ENCODE measurements at regions not wholly inside any gene's neighbourhood (a gene's known extent, or its start where the extent isn't known, plus 50 kb on each side); places are given as distances from the start of the nearest gene placed in this dataset.

DNA sequence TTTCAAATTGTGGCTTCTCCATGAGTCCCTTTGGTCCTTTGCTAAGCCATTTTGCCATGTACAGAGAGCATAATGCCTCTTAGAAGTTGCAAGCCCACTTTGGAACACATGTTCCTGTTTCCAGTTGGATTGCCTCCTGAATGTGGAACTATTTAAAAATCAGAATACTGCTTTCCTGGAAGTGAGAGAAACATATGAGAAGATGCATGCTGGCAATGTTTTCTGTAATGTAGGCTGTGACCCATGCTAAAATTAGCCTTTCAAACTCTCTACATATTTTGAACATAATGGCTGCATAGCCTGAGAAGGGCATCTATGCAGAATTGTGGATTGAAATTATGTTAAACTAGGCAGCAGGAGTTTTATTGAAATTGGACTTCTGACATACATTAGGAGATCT, 175.5 kb upstream of the PAPPA start:
- Histone ChIP-seq H3K27me3 (ENCODE audit: control insufficient read depth in 1 of 2, insufficient read depth in 2 of 2, low read length in 2 of 2) (no peaks in the 10 kb centered on the region), H3K36me3 (ENCODE audit: insufficient read depth, low read length) (no peaks in the 10 kb centered on the region), H3K27ac (ENCODE audit: low read depth, low read length) (no peak overlapping the region), H3K4me3 (ENCODE audit: low read depth in 1 of 2, low read length in 2 of 2) (no peak overlapping the region), H3K9ac (ENCODE audit: low read length) (no peak overlapping the region), H3K9me3 (ENCODE audit: low read length) (no peaks in the 10 kb centered on the region), H3K4me1 (ENCODE audit: insufficient read depth, low read length) (no peaks in the 10 kb centered on the region)

DNA sequence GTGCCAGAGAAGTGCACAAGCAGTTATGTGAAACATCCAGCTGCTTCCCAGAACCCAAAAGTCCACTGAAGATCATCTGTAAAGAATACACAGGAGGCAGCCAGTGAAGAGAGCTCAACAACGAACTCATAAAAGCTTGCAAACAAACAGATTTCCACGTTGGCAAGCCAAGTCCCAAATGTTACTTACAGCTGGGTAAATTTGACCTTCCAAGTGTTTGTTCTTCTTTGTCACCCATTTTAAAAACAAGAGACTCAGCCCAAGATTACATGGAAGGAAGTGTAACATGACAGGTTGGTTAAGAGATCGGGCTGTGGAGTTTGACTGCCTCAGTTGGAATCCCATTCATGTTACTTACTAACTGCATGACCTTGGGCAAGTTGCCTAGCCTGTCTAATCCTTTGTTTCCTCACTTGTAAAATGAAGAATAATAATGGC, 174.9 kb upstream of the PAPPA start:
- Histone ChIP-seq H3K9me3 (ENCODE audit: low read length) (no peaks in the 10 kb centered on the region), H3K27me3 (ENCODE audit: control insufficient read depth in 1 of 2, insufficient read depth in 2 of 2, low read length in 2 of 2) (no peaks in the 10 kb centered on the region), H3K4me3 (ENCODE audit: low read depth in 1 of 2, low read length in 2 of 2) (no peak overlapping the region), H3K9ac (ENCODE audit: low read length) (no peak overlapping the region), H3K27ac (ENCODE audit: low read depth, low read length) (no peak overlapping the region), H3K36me3 (ENCODE audit: insufficient read depth, low read length) (no peaks in the 10 kb centered on the region), H3K4me1 (ENCODE audit: insufficient read depth, low read length) (no peaks in the 10 kb centered on the region)

DNA sequence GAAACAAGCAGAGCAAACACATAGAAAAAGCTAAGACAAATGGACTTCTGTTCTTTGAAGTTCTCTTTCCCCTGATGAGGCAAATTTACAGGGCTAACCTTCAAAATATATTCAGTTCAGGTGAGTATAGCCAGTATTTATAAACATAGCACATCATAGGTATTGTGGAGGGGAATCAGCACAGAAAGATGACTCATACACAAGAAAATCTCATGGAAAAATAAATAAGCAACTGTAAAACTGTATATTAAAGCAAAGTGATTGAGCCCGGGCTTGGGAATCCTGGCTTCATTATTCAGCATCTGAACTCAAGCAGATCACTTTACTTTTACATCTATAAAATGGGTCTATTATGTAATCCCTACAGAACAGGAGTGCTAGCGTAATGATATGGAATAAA, 173.5 kb upstream of the PAPPA start:
- Histone ChIP-seq H3K9ac (ENCODE audit: low read length) (no peak overlapping the region), H3K4me3 (ENCODE audit: low read depth in 1 of 2, low read length in 2 of 2) (no peak overlapping the region), H3K4me1 (ENCODE audit: insufficient read depth, low read length) (no peaks in the 10 kb centered on the region), H3K36me3 (ENCODE audit: insufficient read depth, low read length) (no peaks in the 10 kb centered on the region), H3K27me3 (ENCODE audit: control insufficient read depth in 1 of 2, insufficient read depth in 2 of 2, low read length in 2 of 2) (no peaks in the 10 kb centered on the region), H3K27ac (ENCODE audit: low read depth, low read length) (no peak overlapping the region), H3K9me3 (ENCODE audit: low read length) (no peaks in the 10 kb centered on the region)

DNA sequence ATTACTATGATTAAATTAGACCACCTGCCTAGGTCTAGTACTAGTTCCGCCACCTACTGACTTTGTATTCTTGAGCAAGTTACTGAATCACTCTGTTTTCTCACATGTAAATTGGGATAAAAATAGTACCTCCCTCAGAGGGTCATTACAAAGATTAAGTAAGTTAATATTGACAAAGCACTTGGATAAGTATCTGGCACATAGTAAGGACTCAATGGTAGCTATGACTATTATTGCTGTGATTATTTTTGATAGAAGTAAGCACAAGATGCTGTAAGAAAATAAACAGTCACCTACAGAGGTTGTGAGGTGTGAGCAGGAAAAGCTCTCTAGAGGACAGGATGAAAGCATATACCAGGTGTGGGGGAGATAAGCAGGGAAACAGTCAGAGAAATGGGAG, 173.1 kb upstream of the PAPPA start:
- no peak overlapping the region for H3K9ac ChIP-seq (ENCODE audit: low read length)
- H3K4me3 ChIP-seq (ENCODE audit: low read depth in 1 of 2, low read length in 2 of 2): no peak overlapping the region
- no peaks in the 10 kb centered on the region for H3K9me3 ChIP-seq (ENCODE audit: low read length)
- no peaks in the 10 kb centered on the region for H3K27me3 ChIP-seq (ENCODE audit: control insufficient read depth in 1 of 2, insufficient read depth in 2 of 2, low read length in 2 of 2)
- H3K4me1 ChIP-seq (ENCODE audit: insufficient read depth, low read length): no peaks in the 10 kb centered on the region
- no peak overlapping the region for H3K27ac ChIP-seq (ENCODE audit: low read depth, low read length)
- H3K36me3 ChIP-seq (ENCODE audit: insufficient read depth, low read length): no peaks in the 10 kb centered on the region

DNA sequence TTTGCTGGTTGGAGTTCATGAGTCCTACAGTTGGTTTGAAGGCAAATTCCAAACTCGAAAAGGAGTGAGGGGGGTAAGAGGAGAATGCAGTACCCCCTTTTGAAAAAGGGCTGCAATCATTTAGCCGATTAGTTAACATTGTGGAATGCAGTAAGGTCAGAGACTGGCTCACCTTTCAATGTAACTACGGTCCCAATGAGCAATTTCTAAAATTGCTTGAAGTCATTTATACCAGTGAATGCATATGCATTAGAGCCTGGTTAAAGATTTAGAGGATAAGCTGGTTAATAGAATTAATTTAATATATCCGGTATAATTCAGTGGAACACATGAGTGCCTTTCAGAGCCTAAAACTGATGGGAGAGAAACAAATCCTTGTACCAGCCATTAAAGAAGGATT, 172.6 kb upstream of the PAPPA start:
- no peaks in the 10 kb centered on the region for H3K4me1 ChIP-seq (ENCODE audit: insufficient read depth, low read length)
- no peaks in the 10 kb centered on the region for H3K27me3 ChIP-seq (ENCODE audit: control insufficient read depth in 1 of 2, insufficient read depth in 2 of 2, low read length in 2 of 2)
- no peak overlapping the region for H3K27ac ChIP-seq (ENCODE audit: low read depth, low read length)
- no peaks in the 10 kb centered on the region for H3K36me3 ChIP-seq (ENCODE audit: insufficient read depth, low read length)
- no peaks in the 10 kb centered on the region for H3K9me3 ChIP-seq (ENCODE audit: low read length)
- H3K4me3 ChIP-seq (ENCODE audit: low read depth in 1 of 2, low read length in 2 of 2): no peak overlapping the region
- H3K9ac ChIP-seq (ENCODE audit: low read length): no peak overlapping the region

- no peaks in the 10 kb centered on the region for H3K27me3 ChIP-seq (ENCODE audit: control insufficient read depth in 1 of 2, insufficient read depth in 2 of 2, low read length in 2 of 2)
- no peak overlapping the region for H3K27ac ChIP-seq (ENCODE audit: low read depth, low read length)
- H3K9ac ChIP-seq (ENCODE audit: low read length): no peak overlapping the region
- no peak overlapping the region for H3K4me3 ChIP-seq (ENCODE audit: low read depth in 1 of 2, low read length in 2 of 2)
- H3K9me3 ChIP-seq (ENCODE audit: low read length): no peaks in the 10 kb centered on the region
- H3K4me1 ChIP-seq (ENCODE audit: insufficient read depth, low read length): no peaks in the 10 kb centered on the region
- H3K36me3 ChIP-seq (ENCODE audit: insufficient read depth, low read length): no peaks in the 10 kb centered on the region
Observed at GRCh38 chr9:115983366-115983765, 170.2 kb upstream of the PAPPA start.

DNA sequence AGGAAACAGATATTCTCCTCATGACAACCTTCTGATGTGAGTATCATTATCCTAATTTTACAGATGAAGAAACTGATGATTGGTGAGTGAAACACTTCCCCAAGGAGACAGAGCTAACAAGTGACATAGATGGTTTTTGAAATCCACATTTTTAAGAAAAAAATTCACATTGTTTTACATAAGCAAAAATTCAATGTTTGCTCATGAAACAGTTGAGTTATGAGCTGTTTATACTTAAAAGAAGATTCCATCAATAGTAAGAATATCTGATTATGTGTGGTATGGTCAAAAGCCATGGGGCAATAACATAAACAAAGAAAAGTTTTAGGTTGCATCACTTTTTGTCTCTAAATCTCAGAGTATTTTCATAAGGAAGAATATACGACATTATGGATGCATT, 167.9 kb upstream of the PAPPA start:
- Histone ChIP-seq H3K9ac (ENCODE audit: low read length) (no peak overlapping the region), H3K27me3 (ENCODE audit: control insufficient read depth in 1 of 2, insufficient read depth in 2 of 2, low read length in 2 of 2) (no peaks in the 10 kb centered on the region), H3K9me3 (ENCODE audit: low read length) (no peaks in the 10 kb centered on the region), H3K4me3 (ENCODE audit: low read depth in 1 of 2, low read length in 2 of 2) (no peak overlapping the region), H3K4me1 (ENCODE audit: insufficient read depth, low read length) (no peaks in the 10 kb centered on the region), H3K27ac (ENCODE audit: low read depth, low read length) (no peak overlapping the region), H3K36me3 (ENCODE audit: insufficient read depth, low read length) (no peaks in the 10 kb centered on the region)

DNA sequence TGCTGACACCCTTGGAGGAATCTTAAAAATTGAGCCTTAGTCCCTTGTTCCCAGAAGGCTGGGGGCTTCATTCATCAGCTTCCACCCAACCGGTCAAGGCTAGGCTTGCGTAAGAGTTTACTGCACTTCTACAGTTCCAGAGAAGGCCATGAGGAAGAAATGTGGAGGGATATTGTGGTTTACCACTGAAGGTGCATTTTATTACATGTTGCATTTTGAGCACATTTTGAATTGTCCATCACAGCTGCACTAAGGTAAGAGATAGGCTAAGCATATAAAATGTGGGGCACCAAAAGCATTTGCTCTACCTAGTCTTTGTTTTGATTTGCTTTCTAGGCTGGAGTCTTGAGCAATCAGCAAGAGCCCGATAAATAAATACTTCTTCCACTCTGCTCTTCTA, 167.1 kb upstream of the PAPPA start:
- H3K9me3 ChIP-seq (ENCODE audit: low read length): no peaks in the 10 kb centered on the region
- H3K4me3 ChIP-seq (ENCODE audit: low read depth in 1 of 2, low read length in 2 of 2): no peak overlapping the region
- no peaks in the 10 kb centered on the region for H3K36me3 ChIP-seq (ENCODE audit: insufficient read depth, low read length)
- H3K27ac ChIP-seq (ENCODE audit: low read depth, low read length): no peak overlapping the region
- no peaks in the 10 kb centered on the region for H3K4me1 ChIP-seq (ENCODE audit: insufficient read depth, low read length)
- no peak overlapping the region for H3K9ac ChIP-seq (ENCODE audit: low read length)
- no peaks in the 10 kb centered on the region for H3K27me3 ChIP-seq (ENCODE audit: control insufficient read depth in 1 of 2, insufficient read depth in 2 of 2, low read length in 2 of 2)

- H3K9ac ChIP-seq (ENCODE audit: low read length): no peak overlapping the region
- no peaks in the 10 kb centered on the region for H3K4me1 ChIP-seq (ENCODE audit: insufficient read depth, low read length)
- H3K27ac ChIP-seq (ENCODE audit: low read depth, low read length): no peak overlapping the region
- no peaks in the 10 kb centered on the region for H3K27me3 ChIP-seq (ENCODE audit: control insufficient read depth in 1 of 2, insufficient read depth in 2 of 2, low read length in 2 of 2)
- H3K9me3 ChIP-seq (ENCODE audit: low read length): no peaks in the 10 kb centered on the region
- H3K36me3 ChIP-seq (ENCODE audit: insufficient read depth, low read length): no peaks in the 10 kb centered on the region
- H3K4me3 ChIP-seq (ENCODE audit: low read depth in 1 of 2, low read length in 2 of 2): no peak overlapping the region
Observed at GRCh38 chr9:115988701-115989100, 164.9 kb upstream of the PAPPA start.

- Histone ChIP-seq H3K9ac (ENCODE audit: low read length) (no peak overlapping the region), H3K36me3 (ENCODE audit: insufficient read depth, low read length) (no peaks in the 10 kb centered on the region), H3K27me3 (ENCODE audit: control insufficient read depth in 1 of 2, insufficient read depth in 2 of 2, low read length in 2 of 2) (no peaks in the 10 kb centered on the region), H3K9me3 (ENCODE audit: low read length) (no peaks in the 10 kb centered on the region), H3K27ac (ENCODE audit: low read depth, low read length) (no peak overlapping the region), H3K4me3 (ENCODE audit: low read depth in 1 of 2, low read length in 2 of 2) (no peak overlapping the region), H3K4me1 (ENCODE audit: insufficient read depth, low read length) (no peaks in the 10 kb centered on the region)
Observed at GRCh38 chr9:115989831-115990230, 163.8 kb upstream of the PAPPA start.

- no peak overlapping the region for H3K27ac ChIP-seq (ENCODE audit: low read depth, low read length)
- H3K4me3 ChIP-seq (ENCODE audit: low read depth in 1 of 2, low read length in 2 of 2): no peak overlapping the region
- no peaks in the 10 kb centered on the region for H3K27me3 ChIP-seq (ENCODE audit: control insufficient read depth in 1 of 2, insufficient read depth in 2 of 2, low read length in 2 of 2)
- H3K9me3 ChIP-seq (ENCODE audit: low read length): no peaks in the 10 kb centered on the region
- H3K4me1 ChIP-seq (ENCODE audit: insufficient read depth, low read length): no peaks in the 10 kb centered on the region
- no peaks in the 10 kb centered on the region for H3K36me3 ChIP-seq (ENCODE audit: insufficient read depth, low read length)
- H3K9ac ChIP-seq (ENCODE audit: low read length): no peak overlapping the region
Observed at GRCh38 chr9:115992834-115993233, 160.8 kb upstream of the PAPPA start.

DNA sequence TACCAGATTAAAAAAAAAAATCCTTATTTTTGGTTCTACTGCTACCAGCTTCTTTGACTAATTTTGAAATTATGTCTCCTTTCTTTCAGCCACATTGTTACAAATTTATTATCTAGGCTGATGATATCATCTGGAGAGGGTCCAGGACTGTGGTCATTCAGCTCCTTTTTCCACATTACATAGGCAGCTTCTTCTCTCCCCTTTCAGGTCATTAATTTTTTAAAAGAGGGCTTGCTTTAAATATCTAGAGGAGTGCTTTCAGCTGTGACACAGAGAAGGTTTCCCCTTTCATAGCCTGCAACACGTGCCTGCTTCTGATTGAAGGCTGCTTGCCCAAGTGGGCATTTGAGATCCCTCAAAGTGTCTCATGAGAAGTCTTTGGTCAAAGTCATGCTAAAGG, 155.7 kb upstream of the PAPPA start:
- H3K9me3 ChIP-seq (ENCODE audit: low read length): no peaks in the 10 kb centered on the region
- H3K27ac ChIP-seq (ENCODE audit: low read depth, low read length): no peak overlapping the region
- H3K27me3 ChIP-seq (ENCODE audit: control insufficient read depth in 1 of 2, insufficient read depth in 2 of 2, low read length in 2 of 2): no peaks in the 10 kb centered on the region
- H3K9ac ChIP-seq (ENCODE audit: low read length): no peak overlapping the region
- no peak overlapping the region for H3K4me3 ChIP-seq (ENCODE audit: low read depth in 1 of 2, low read length in 2 of 2)
- H3K36me3 ChIP-seq (ENCODE audit: insufficient read depth, low read length): no peaks in the 10 kb centered on the region
- H3K4me1 ChIP-seq (ENCODE audit: insufficient read depth, low read length): no peaks in the 10 kb centered on the region

Measured in muscle layer of colon (tissue), 2 donors.